Mesothelial cell of epicardium (in vitro differentiated cells): ENCODE measurements at regions not wholly inside any gene's neighbourhood (a gene's known extent, or its start where the extent isn't known, plus 50 kb on each side); places are given as distances from the start of the nearest gene placed in this dataset.
"Not testable (repeated sequence)": the region's sequence is repeated elsewhere in the genome, so short reads cannot be mapped to it uniquely, and the experiment has no call there.

ENCODE experiments used
- DNase-seq, 2 experiments: peaks; one replicate each; pipeline ENCODE4 v3.0.0; 2021; ENCODE audit warnings: low spot score in 2 of 2; ENCODE audit not compliant: unreplicated experiment in 2 of 2
- H3K27ac Mint-ChIP-seq: 2 replicates; pipeline ENCODE4 v1.8.0; 2021; ENCODE audit warnings: mixed read lengths
- H3K27me3 Mint-ChIP-seq: 2 replicates; pipeline ENCODE4 v1.8.0; 2021; ENCODE audit warnings: low read depth, mixed read lengths
- H3K36me3 Mint-ChIP-seq: 2 replicates; pipeline ENCODE4 v1.8.0; 2021; ENCODE audit warnings: mixed read lengths
- H3K4me1 Mint-ChIP-seq: 2 replicates; pipeline ENCODE4 v1.8.0; 2021; ENCODE audit warnings: mixed read lengths
- H3K4me3 Mint-ChIP-seq: 2 replicates; pipeline ENCODE4 v1.8.0; 2021; ENCODE audit warnings: mild to moderate bottlenecking, moderate library complexity, mixed read lengths
- H3K9me3 Mint-ChIP-seq: 2 replicates; pipeline ENCODE4 v1.8.0; 2021; ENCODE audit warnings: mixed read lengths
- CTCF ChIP-seq: fragments of 200-600 bp; sonication (generic); IDR thresholded peaks from one replicate; pipeline ENCODE4 v1.5.0; 2021; ENCODE audit warnings: antibody characterized with exemption; ENCODE audit not compliant: unreplicated experiment

DNA sequence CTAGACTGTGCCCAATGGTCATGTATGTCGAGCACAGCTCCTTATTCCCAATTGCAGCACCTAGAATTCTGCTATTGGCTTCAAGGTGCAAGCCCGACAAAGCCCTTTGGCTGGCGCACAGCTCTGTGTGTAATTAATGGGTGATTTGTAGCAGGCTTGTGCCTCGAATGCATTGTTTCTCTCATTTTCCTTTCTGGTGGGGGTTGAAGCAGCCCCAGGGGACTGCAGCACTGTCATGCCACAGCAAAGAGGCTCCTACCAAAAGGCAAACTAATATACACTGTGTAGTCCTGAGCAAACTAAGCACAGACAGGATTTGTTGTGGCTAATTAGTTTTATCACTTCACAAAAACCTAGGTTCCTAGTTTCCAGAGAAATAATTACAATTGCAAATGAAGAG lies 898.7 kb downstream of the UQCRFS1 start:
- no peak overlapping the region for H3K27ac Mint-ChIP-seq
- DNase-seq: no peak
- no peak for TF ChIP-seq CTCF
- peaks cover 16% of the 10 kb centered on the region for H3K4me1 Mint-ChIP-seq
- H3K36me3 Mint-ChIP-seq: no peaks in the 10 kb centered on the region
- no peaks in the 10 kb centered on the region for H3K9me3 Mint-ChIP-seq
- peaks cover 2% of the 10 kb centered on the region for H3K27me3 Mint-ChIP-seq
- no peak overlapping the region for H3K4me3 Mint-ChIP-seq

- Mint-ChIP-seq H3K4me1 (peaks cover 12% of the 10 kb centered on the region), H3K36me3 (no peaks in the 10 kb centered on the region), H3K27me3 (no peaks in the 10 kb centered on the region), H3K4me3 (no peak overlapping the region), H3K9me3 (no peaks in the 10 kb centered on the region), H3K27ac (no peak overlapping the region)
- TF ChIP-seq CTCF: no peak
- no peak for DNase-seq
Measured at GRCh38 chr19:28313633-28314032, 899.3 kb downstream of the UQCRFS1 start.

DNA sequence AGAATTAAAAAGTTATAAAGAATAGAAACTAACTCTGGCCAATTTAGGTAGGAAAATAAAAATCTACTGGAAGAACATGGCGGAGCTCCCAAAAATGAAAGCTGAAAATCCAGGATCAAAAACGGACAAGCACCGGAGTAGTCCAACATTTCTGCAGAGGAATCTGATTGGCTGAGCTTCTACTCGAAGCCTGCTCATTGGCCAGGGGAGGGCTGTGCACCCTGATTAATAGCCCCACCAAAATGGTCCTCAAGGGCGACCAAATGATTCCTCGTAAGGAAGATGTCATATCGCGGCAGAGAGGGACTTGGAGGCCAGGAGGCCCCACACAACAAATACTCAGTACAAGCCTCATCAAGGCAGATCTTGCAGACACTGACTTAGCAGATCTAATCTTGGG lies 900.7 kb downstream of the UQCRFS1 start:
- no peak for DNase-seq
- peaks cover 12% of the 10 kb centered on the region for H3K4me1 Mint-ChIP-seq
- H3K36me3 Mint-ChIP-seq: no peaks in the 10 kb centered on the region
- H3K27ac Mint-ChIP-seq: no peak overlapping the region
- H3K4me3 Mint-ChIP-seq: no peak overlapping the region
- no peaks in the 10 kb centered on the region for H3K9me3 Mint-ChIP-seq
- no peak for TF ChIP-seq CTCF
- H3K27me3 Mint-ChIP-seq: no peaks in the 10 kb centered on the region

DNA sequence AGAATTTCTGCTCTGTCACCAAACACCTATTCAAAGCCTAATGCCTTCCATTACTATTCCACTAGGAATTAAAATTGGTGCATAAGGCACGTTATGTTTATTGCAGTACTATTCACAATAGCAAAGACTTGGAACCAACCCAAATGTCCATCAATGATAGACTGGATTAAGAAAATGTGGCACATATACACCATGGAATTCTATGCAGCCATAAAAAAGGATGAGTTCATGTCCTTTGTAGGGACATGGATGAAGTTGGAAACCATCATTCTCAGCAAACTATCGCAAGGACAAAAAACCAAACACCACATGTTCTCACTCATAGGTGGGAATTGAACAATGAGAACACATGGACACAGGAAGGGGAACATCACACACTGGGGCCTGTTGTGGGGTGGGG lies 902.1 kb downstream of the UQCRFS1 start:
- H3K27ac Mint-ChIP-seq, H3K36me3 Mint-ChIP-seq, H3K27me3 Mint-ChIP-seq, H3K9me3 Mint-ChIP-seq, DNase-seq, H3K4me3 Mint-ChIP-seq: not testable (repeated sequence)
- peaks cover 12% of the 10 kb centered on the region for H3K4me1 Mint-ChIP-seq

GRCh38 chr19:28309070-28309469 lies 903.9 kb downstream of the UQCRFS1 start:
- H3K27ac Mint-ChIP-seq: no peak overlapping the region
- H3K4me1 Mint-ChIP-seq: peaks cover 9% of the 10 kb centered on the region
- no peak for TF ChIP-seq CTCF
- DNase-seq: no peak
- H3K27me3 Mint-ChIP-seq: peaks cover 1% of the 10 kb centered on the region
- H3K9me3 Mint-ChIP-seq: no peaks in the 10 kb centered on the region
- no peaks in the 10 kb centered on the region for H3K36me3 Mint-ChIP-seq
- H3K4me3 Mint-ChIP-seq: no peak overlapping the region

GRCh38 chr19:28307963-28308362 lies 905.0 kb downstream of the UQCRFS1 start:
- Mint-ChIP-seq H3K4me1 (no peaks in the 10 kb centered on the region), H3K27me3 (peaks cover 5% of the 10 kb centered on the region), H3K4me3 (no peak overlapping the region), H3K27ac (no peak overlapping the region), H3K9me3 (no peaks in the 10 kb centered on the region), H3K36me3 (no peaks in the 10 kb centered on the region)
- DNase-seq: no peak
- no peak for TF ChIP-seq CTCF
